SK-N-SH (cell line): ENCODE measurements at regions not wholly inside any gene's neighbourhood (a gene's known extent, or its start where the extent isn't known, plus 50 kb on each side); places are given as distances from the start of the nearest gene placed in this dataset.

ENCODE experiments used
- CHD2 ChIP-seq: fragments of 150-350 bp; IDR thresholded peaks from 2 replicates; pipeline ENCODE4 v1.6.1; 2018; ENCODE audit warnings: low read length; ENCODE audit not compliant: partially characterized antibody
- CTCF ChIP-seq: fragments of 200-600 bp; sonication (generic); IDR thresholded peaks from 2 replicates; pipeline ENCODE4 v1.6.1; 2017; ENCODE audit warnings: antibody characterized with exemption, mild to moderate bottlenecking, moderate library complexity
- FOXM1 ChIP-seq: IDR thresholded peaks from 2 replicates; pipeline ENCODE4 v1.4.0; 2012; ENCODE audit warnings: low read depth, mild to moderate bottlenecking
- GABPA ChIP-seq: IDR thresholded peaks from 2 replicates; pipeline ENCODE4 v1.4.0; 2012; ENCODE audit warnings: low read depth, mild to moderate bottlenecking
- NRF1 ChIP-seq: IDR thresholded peaks from 2 replicates; pipeline ENCODE4 v1.6.1; 2012; ENCODE audit warnings: low read depth, mild to moderate bottlenecking, low read length
- POLR2AphosphoS5 ChIP-seq: IDR thresholded peaks from 2 replicates; pipeline ENCODE4 v1.6.1; 2012; ENCODE audit warnings: low read depth, low read length
- RCOR1 ChIP-seq: fragments of 150-350 bp; IDR thresholded peaks from 2 replicates; pipeline ENCODE4 v1.6.1; 2017; ENCODE audit warnings: antibody characterized with exemption, low read length
- REST ChIP-seq: IDR thresholded peaks from 2 replicates; pipeline ENCODE4 v1.6.1; 2012; ENCODE audit warnings: mild to moderate bottlenecking, low read depth, low read length, moderate library complexity
- SIN3A ChIP-seq: IDR thresholded peaks from 2 replicates; pipeline ENCODE4 v1.6.1; 2012; ENCODE audit warnings: low read depth, mild to moderate bottlenecking, low read length, moderate library complexity, borderline replicate concordance
- TAF1 ChIP-seq: IDR thresholded peaks from 2 replicates; pipeline ENCODE4 v1.6.1; 2012; ENCODE audit warnings: low read depth, mild to moderate bottlenecking, low read length, moderate library complexity, borderline replicate concordance
- USF1 ChIP-seq: IDR thresholded peaks from 2 replicates; pipeline ENCODE4 v1.4.0; 2012; ENCODE audit warnings: low read depth, borderline replicate concordance
- USF2 ChIP-seq: fragments of 150-350 bp; IDR thresholded peaks from 2 replicates; pipeline ENCODE4 v1.6.1; 2017; ENCODE audit warnings: antibody characterized with exemption, low read length, low read depth, borderline replicate concordance
- ZBTB33 ChIP-seq: IDR thresholded peaks from 2 replicates; pipeline ENCODE4 v1.4.0; 2012; ENCODE audit warnings: low read depth, borderline replicate concordance

GRCh38 chr9:27766073-27766835, 193.0 kb upstream of the C9orf72 start:
- no peak for TF ChIP-seq CTCF
- no peak for TF ChIP-seq POLR2AphosphoS5
- no peak for TF ChIP-seq CHD2
- TF ChIP-seq USF1, result no peak
- TF ChIP-seq RCOR1, result no peak
- TF ChIP-seq REST, result no peak
- TF ChIP-seq ZBTB33, result no peak
- TF ChIP-seq USF2, result no peak
- no peak for TF ChIP-seq GABPA
- no peak for TF ChIP-seq NRF1
- no peak for TF ChIP-seq FOXM1
- no peak for TF ChIP-seq TAF1
- no peak for TF ChIP-seq SIN3A
